A549 (cell line): ENCODE measurements at regions not wholly inside any gene's neighbourhood (a gene's known extent, or its start where the extent isn't known, plus 50 kb on each side); places are given as distances from the start of the nearest gene placed in this dataset.

ENCODE experiments used
- ATAC-seq, 2 experiments: fragments of 200-7000 bp in 1 of 2; fragments of >200 bp in 1 of 2; cut with Nextera tagmentation in 1 of 2; cut with Tn5 transposase in 1 of 2; 3 replicates each; pipeline versions ENCODE4 v1.8.0 to v1.9.1; 2018 to 2020; ENCODE audit warnings: mild to moderate bottlenecking in 1 of 2, moderate library complexity in 1 of 2
- CTCF ChIA-PET: fragments of 300-600 bp; sonication (Branson Sonifier 250); formaldehyde crosslinking; extraction: SDS; loops from one replicate; lab custom pipeline; 2021; ENCODE audit warnings: antibody characterized with exemption, inconsistent platforms; lab: Yijun Ruan, JAX
- POLR2A ChIA-PET: fragments of 350-600 bp; formaldehyde crosslinking; extraction: SDS; loops from one replicate; lab custom pipeline; 2021; ENCODE audit warnings: antibody characterized with exemption, inconsistent platforms; lab: Yijun Ruan, JAX
- DNase-seq, 2 experiments: peaks; one replicate each; pipeline versions ENCODE4 v3.0.0 to v3.0.0-alpha.2; 2011 to 2016; ENCODE audit warnings: low read depth in 1 of 2, low spot score in 1 of 2
- FAIRE-seq: peaks from 2 replicates; lab custom pipeline; 2011; peaks lifted over from hg19 to GRCh38; lab: Jason Lieb, UNC
- H3K27ac ChIP-seq, 2 experiments: fragments of >200 bp; sonication (Bioruptor Twin); formaldehyde crosslinking; 3 replicates each; pipeline ENCODE4 v1.5.1; 2016 to 2017
- H3K4me1 ChIP-seq: fragments of >200 bp; sonication (Bioruptor Twin); formaldehyde crosslinking; 3 replicates; pipeline ENCODE4 v1.6.1; 2016
- H3K4me2 ChIP-seq: fragments of >200 bp; sonication (Bioruptor Twin); formaldehyde crosslinking; 3 replicates; pipeline ENCODE4 v1.6.1; 2016
- H3K4me3 ChIP-seq: fragments of >200 bp; sonication (Bioruptor Twin); formaldehyde crosslinking; 3 replicates; pipeline ENCODE4 v1.5.1; 2016
- H3K9me3 ChIP-seq: fragments of >200 bp; sonication (Bioruptor Twin); formaldehyde crosslinking; 3 replicates; pipeline ENCODE4 v1.6.1; 2016
- ATOH8 ChIP-seq: fragments of 250-450 bp; sonication (Bioruptor Pico); IDR thresholded peaks from 2 replicates; pipeline ENCODE4 v1.5.0; 2020; ENCODE audit warnings: low read depth, mild to moderate bottlenecking, moderate library complexity
- BHLHE40 ChIP-seq: IDR thresholded peaks from 2 replicates; pipeline ENCODE4 v1.6.1; 2012; ENCODE audit warnings: low read depth, low read length, inconsistent platforms
- CEBPB ChIP-seq, 2 experiments: fragments of >200 bp in 1 of 2; sonication (Bioruptor Twin) in 1 of 2; formaldehyde crosslinking in 1 of 2; IDR thresholded peaks; 2 replicates each; pipeline ENCODE4 v1.6.1; 2012 to 2016
- CHD4 ChIP-seq: fragments of 200-600 bp; sonication (generic); IDR thresholded peaks from 2 replicates; pipeline ENCODE4 v1.6.1; 2016; ENCODE audit warnings: antibody characterized with exemption, mild to moderate bottlenecking, borderline replicate concordance
- CTCF ChIP-seq: fragments of >200 bp; sonication (Bioruptor Twin); formaldehyde crosslinking; IDR thresholded peaks from 3 replicates; pipeline ENCODE4 v1.5.1; 2016
- E2F6 ChIP-seq: IDR thresholded peaks from 2 replicates; pipeline ENCODE4 v1.6.1; 2012; ENCODE audit warnings: low read depth, borderline replicate concordance
- EHF ChIP-seq: fragments of 250-450 bp; sonication (Bioruptor Pico); IDR thresholded peaks from 2 replicates; pipeline ENCODE4 v1.5.0; 2020; ENCODE audit warnings: mild to moderate bottlenecking
- EHMT2 ChIP-seq: fragments of 200-600 bp; sonication (generic); IDR thresholded peaks from 2 replicates; pipeline ENCODE4 v1.6.1; 2016; ENCODE audit warnings: antibody characterized with exemption, low read depth, mild to moderate bottlenecking, moderate library complexity
- FOSB ChIP-seq: fragments of 250-450 bp; sonication (Bioruptor Pico); IDR thresholded peaks from 2 replicates; pipeline ENCODE4 v1.5.0; 2020; ENCODE audit warnings: mild to moderate bottlenecking, moderate library complexity
- GATA3 ChIP-seq: IDR thresholded peaks from 2 replicates; pipeline ENCODE4 v1.6.1; 2012; ENCODE audit warnings: borderline replicate concordance
- HDAC2 ChIP-seq: fragments of 200-600 bp; sonication (generic); IDR thresholded peaks from 2 replicates; pipeline ENCODE4 v1.6.1; 2016
- HES2 ChIP-seq: fragments of >200 bp; sonication (Bioruptor Twin); formaldehyde crosslinking; IDR thresholded peaks from 2 replicates; pipeline ENCODE4 v1.6.1; 2016
- HEYL ChIP-seq: fragments of 250-450 bp; sonication (Bioruptor Pico); IDR thresholded peaks from 2 replicates; pipeline ENCODE4 v1.8.0; 2021; ENCODE audit warnings: mild to moderate bottlenecking, moderate library complexity
- HMGXB4 ChIP-seq: fragments of 250-450 bp; sonication (Bioruptor Pico); IDR thresholded peaks from 2 replicates; pipeline ENCODE4 v1.5.0; 2021; ENCODE audit warnings: mild to moderate bottlenecking, moderate library complexity, borderline replicate concordance
- HOXA7 ChIP-seq: fragments of 250-450 bp; sonication (Bioruptor Pico); IDR thresholded peaks from 2 replicates; pipeline ENCODE4 v1.5.0; 2020; ENCODE audit warnings: mild to moderate bottlenecking, moderate library complexity
- HOXB13 ChIP-seq: fragments of 250-450 bp; sonication (Bioruptor Pico); IDR thresholded peaks from 2 replicates; pipeline ENCODE4 v1.5.0; 2020; ENCODE audit warnings: low read depth, mild to moderate bottlenecking, moderate library complexity
- JUN ChIP-seq, 2 experiments: fragments of >200 bp; sonication (Bioruptor Twin); formaldehyde crosslinking; IDR thresholded peaks; 2 replicates in 1 of 2; 3 replicates in 1 of 2; pipeline ENCODE4 v1.6.1; 2016 to 2017
- KDM1A ChIP-seq: fragments of 200-600 bp; sonication (generic); IDR thresholded peaks from 2 replicates; pipeline ENCODE4 v1.6.1; 2016; ENCODE audit warnings: low read depth, mild to moderate bottlenecking
- KDM5A ChIP-seq: fragments of 200-600 bp; sonication (generic); IDR thresholded peaks from 2 replicates; pipeline ENCODE4 v1.6.1; 2016; ENCODE audit warnings: antibody characterized with exemption, mild to moderate bottlenecking
- MAX ChIP-seq: IDR thresholded peaks from 2 replicates; pipeline ENCODE4 v1.6.1; 2012
- NFE2L2 ChIP-seq: fragments of 150-350 bp; conservative IDR thresholded peaks from 2 replicates; pipeline ENCODE4 v1.6.1; 2014; ENCODE audit warnings: low read length
- NPAS2 ChIP-seq: fragments of 250-450 bp; sonication (Bioruptor Pico); IDR thresholded peaks from 2 replicates; pipeline ENCODE4 v1.8.0; 2022; ENCODE audit warnings: mild to moderate bottlenecking, moderate library complexity, borderline replicate concordance
- NR3C1 ChIP-seq: fragments of >200 bp; sonication (Bioruptor Twin); formaldehyde crosslinking; IDR thresholded peaks from 3 replicates; pipeline ENCODE4 v1.6.1; 2017
- PHF8 ChIP-seq: fragments of 200-600 bp; sonication (generic); IDR thresholded peaks from 2 replicates; pipeline ENCODE4 v1.6.1; 2016; ENCODE audit warnings: low read depth, mild to moderate bottlenecking, antibody characterized with exemption, moderate library complexity, borderline replicate concordance
- POLR2A ChIP-seq: IDR thresholded peaks from 2 replicates; pipeline ENCODE4 v1.6.1; 2012; ENCODE audit warnings: mild to moderate bottlenecking, low read length
- POLR2AphosphoS2 ChIP-seq: conservative IDR thresholded peaks from 2 replicates; pipeline ENCODE4 v1.6.1; 2012; ENCODE audit warnings: low read length, improper control_type of control experiment, inconsistent platforms
- RCOR1 ChIP-seq: fragments of 150-350 bp; IDR thresholded peaks from 2 replicates; pipeline ENCODE4 v1.6.1; 2014; ENCODE audit warnings: antibody characterized with exemption, low read length, low read depth
- RFX5 ChIP-seq: fragments of 450-650 bp; IDR thresholded peaks from 2 replicates; pipeline ENCODE4 v1.7.1; 2014; ENCODE audit warnings: antibody characterized with exemption, mild to moderate bottlenecking, moderate library complexity
- RNF2 ChIP-seq: fragments of 200-600 bp; sonication (generic); IDR thresholded peaks from 2 replicates; pipeline ENCODE4 v1.6.1; 2016; ENCODE audit warnings: low read depth, mild to moderate bottlenecking, antibody characterized with exemption, moderate library complexity, borderline replicate concordance
- ZSCAN20 ChIP-seq: fragments of 250-450 bp; sonication (Bioruptor Pico); IDR thresholded peaks from 2 replicates; pipeline ENCODE4 v1.8.0; 2022; ENCODE audit warnings: mild to moderate bottlenecking, moderate library complexity
- WGBS: methylation state at CpG from one replicate; pipeline ENCODE4 v1.1.6; 2017; ENCODE audit errors: missing lambda C conversion rate; 5-methylcytosine and 5-hydroxymethylcytosine counted together

GRCh38 chr13:106381091-106381490, 154.4 kb downstream of the EFNB2 start:
- no peak overlapping the region for H3K27ac ChIP-seq
- POLR2A ChIA-PET: no interaction called here
- TF ChIP-seq BHLHE40 (no peak), HMGXB4 (CRISPR knock-in tag) (no peak), ZSCAN20 (CRISPR knock-in tag) (no peak), HES2 (no peak), NPAS2 (CRISPR knock-in tag) (no peak), JUN (IDR thresholded peaks at IDR 0.05) (no peak), POLR2A (no peak), RCOR1 (no peak), HDAC2 (no peak), GATA3 (no peak), CHD4 (no peak), HEYL (CRISPR knock-in tag) (no peak), HOXB13 (no peak), MAX (no peak), FOSB (CRISPR knock-in tag) (no peak), EHMT2 (no peak), KDM5A (no peak), KDM1A (no peak)
- TF ChIP-seq, all 56 proteins: peak for 0
- CTCF ChIA-PET: no interaction called here
- H3K4me3 ChIP-seq: no peak overlapping the region
- WGBS: 48% methylated on average over 4 of the region's 4 CpGs
- FAIRE-seq (no peak), ATAC-seq (no peak), DNase-seq (no peak)
- H3K4me1 ChIP-seq: no peaks in the 10 kb centered on the region
- no peak overlapping the region for H3K4me2 ChIP-seq
- H3K9me3 ChIP-seq: no peaks in the 10 kb centered on the region

GRCh38 chr13:106377931-106378662, 157.4 kb downstream of the EFNB2 start:
- Histone ChIP-seq H3K4me1 (no peaks in the 10 kb centered on the region), H3K4me2 (no peak overlapping the region), H3K27ac (no peak overlapping the region), H3K4me3 (no peak overlapping the region), H3K9me3 (no peaks in the 10 kb centered on the region)
- FAIRE-seq: no peak
- TF ChIP-seq E2F6 (no peak), EHMT2 (no peak)
- ChIA-PET CTCF (no interaction called here), POLR2A (no interaction called here)
- no peak for ATAC-seq
- 56% methylated on average over 6 of the region's 7 CpGs for WGBS
- DNase-seq: no peak

GRCh38 chr13:106377341-106377740, 158.1 kb downstream of the EFNB2 start:
- H3K4me2 ChIP-seq: no peak overlapping the region

More at GRCh38 chr13:106377341-106377740, 158.1 kb downstream of the EFNB2 start:
- no peak for DNase-seq
- 73% methylated on average over 7 of the region's 7 CpGs for WGBS
- Histone ChIP-seq H3K4me1 (no peaks in the 10 kb centered on the region), H3K27ac (no peak overlapping the region), H3K4me3 (no peak overlapping the region), H3K9me3 (no peaks in the 10 kb centered on the region)
- ChIA-PET CTCF (interaction anchor here (1.1 to 1.3 kb wide), 2 partner anchors 19 to 26 kb away, joined by 3 read pairs; no protein-coding TSS in a partner anchor), POLR2A (no interaction called here)
- ATAC-seq: no peak
- no peak for FAIRE-seq
- TF ChIP-seq FOSB (CRISPR knock-in tag) (no peak), HOXB13 (no peak), HOXA7 (no peak), GATA3 (no peak), POLR2AphosphoS2 (no peak), PHF8 (no peak), KDM1A (no peak), NFE2L2 (no peak), RNF2 (no peak), BHLHE40 (no peak), EHF (no peak), ATOH8 (no peak), NR3C1 (no peak), RFX5 (no peak), CEBPB (IDR thresholded peaks at IDR 0.05) (no peak), HEYL (CRISPR knock-in tag) (no peak), CTCF (no peak)
